Neuronal stem cell (in vitro differentiated cells): ENCODE measurements at regions not wholly inside any gene's neighbourhood (a gene's known extent, or its start where the extent isn't known, plus 50 kb on each side); places are given as distances from the start of the nearest gene placed in this dataset.

Experiments
- DNase-seq: peaks from one replicate; pipeline ENCODE4 v3.0.0-alpha.2; 2013; ENCODE audit warnings: low spot score
- H2AFZ ChIP-seq: one replicate; pipeline ENCODE4 v1.6.1; 2013; ENCODE audit warnings: mild to moderate bottlenecking, low read length, inconsistent platforms
- H2AK5ac ChIP-seq: 2 replicates; pipeline ENCODE4 v1.6.1; 2013; ENCODE audit warnings: low read depth, mild to moderate bottlenecking, inconsistent platforms, low read length, moderate library complexity, mixed read lengths
- H2BK120ac ChIP-seq: 2 replicates; pipeline ENCODE4 v1.6.1; 2013; ENCODE audit warnings: low read depth, mild to moderate bottlenecking, inconsistent platforms, low read length, moderate library complexity, mixed read lengths
- H2BK12ac ChIP-seq: one replicate; pipeline ENCODE4 v1.6.1; 2013; ENCODE audit warnings: low read length, inconsistent platforms
- H2BK15ac ChIP-seq: 2 replicates; pipeline ENCODE4 v1.6.1; 2013; ENCODE audit warnings: mild to moderate bottlenecking, low read length, inconsistent platforms, mixed read lengths
- H2BK5ac ChIP-seq: one replicate; pipeline ENCODE4 v1.6.1; 2013; ENCODE audit warnings: inconsistent platforms, mild to moderate bottlenecking, low read length, moderate library complexity
- H3K14ac ChIP-seq: one replicate; pipeline ENCODE4 v1.6.1; 2013; ENCODE audit warnings: low read length, inconsistent platforms
- H3K18ac ChIP-seq: 2 replicates; pipeline ENCODE4 v1.6.1; 2013; ENCODE audit warnings: low read length, inconsistent platforms
- H3K23ac ChIP-seq: 2 replicates; pipeline ENCODE4 v1.6.1; 2013; ENCODE audit warnings: low read depth, mild to moderate bottlenecking, mixed read lengths, low read length, inconsistent platforms; ENCODE audit not compliant: poor library complexity
- H3K27ac ChIP-seq: replicated peaks from 3 replicates; pipeline ENCODE4 v1.5.1; 2013; ENCODE audit warnings: low read length, inconsistent platforms
- H3K27me3 ChIP-seq, 3 experiments: 2 replicates each; pipeline ENCODE4 v1.6.1; 2013; ENCODE audit warnings: low read length in 3 of 3, mild to moderate bottlenecking in 2 of 3, inconsistent platforms in 1 of 3, low read depth in 1 of 3, mixed read lengths in 1 of 3, moderate library complexity in 1 of 3; ENCODE audit not compliant: control insufficient read depth in 3 of 3, insufficient read depth in 3 of 3
- H3K36me3 ChIP-seq, 2 donors: replicated peaks in 1 of 2; 2 replicates each; pipeline ENCODE4 v1.6.1; 2013; ENCODE audit warnings: low read length in 2 of 2; ENCODE audit not compliant: control insufficient read depth in 2 of 2, insufficient read depth in 2 of 2
- H3K4ac ChIP-seq: 2 replicates; pipeline ENCODE4 v1.6.1; 2013; ENCODE audit warnings: inconsistent platforms, mild to moderate bottlenecking, low read length, moderate library complexity
- H3K4me1 ChIP-seq, 2 donors: 1 replicate in 1 of 2; 2 replicates in 1 of 2; pipeline ENCODE4 v1.6.1; 2013; ENCODE audit warnings: low read length in 2 of 2, low read depth in 1 of 2; ENCODE audit not compliant: control insufficient read depth in 2 of 2, insufficient read depth in 1 of 2
- H3K4me2 ChIP-seq: one replicate; pipeline ENCODE4 v1.6.1; 2013; ENCODE audit warnings: mild to moderate bottlenecking, low read length, inconsistent platforms; ENCODE audit not compliant: insufficient read depth, poor library complexity, severe bottlenecking
- H3K4me3 ChIP-seq, 2 donors: 2 replicates each; pipeline ENCODE4 v1.5.1; 2013; ENCODE audit warnings: low read length in 2 of 2, mild to moderate bottlenecking in 2 of 2, inconsistent platforms in 1 of 2, moderate library complexity in 1 of 2
- H3K79me1 ChIP-seq: one replicate; pipeline ENCODE4 v1.6.1; 2013; ENCODE audit warnings: low read depth, mild to moderate bottlenecking, inconsistent platforms, low read length, moderate library complexity
- H3K9ac ChIP-seq: one replicate; pipeline ENCODE4 v1.6.1; 2013; ENCODE audit warnings: mild to moderate bottlenecking, low read depth, low read length, inconsistent platforms; ENCODE audit not compliant: poor library complexity
- H3K9me3 ChIP-seq, 2 donors: replicated peaks in 1 of 2; 2 replicates each; pipeline versions ENCODE3 to v1.6.1; 2013; ENCODE audit warnings: low read length in 2 of 2, mild to moderate bottlenecking in 2 of 2, inconsistent platforms in 1 of 2, low read depth in 1 of 2, mixed read lengths in 1 of 2, moderate library complexity in 1 of 2; ENCODE audit not compliant: control insufficient read depth in 2 of 2, insufficient read depth in 1 of 2
- H4K8ac ChIP-seq: one replicate; pipeline ENCODE4 v1.6.1; 2013; ENCODE audit warnings: low read depth, mild to moderate bottlenecking, inconsistent platforms, low read length, moderate library complexity
- H4K91ac ChIP-seq: one replicate; pipeline ENCODE4 v1.6.1; 2013; ENCODE audit warnings: low read length, low read depth, mild to moderate bottlenecking, inconsistent platforms; ENCODE audit not compliant: poor library complexity
- WGBS, 2 donors: extraction: QIAGEN DNeasy Blood & Tissue Kit; methylation state at CpG; one replicate each; pipeline ENCODE4 v1.1.7; 2013; ENCODE audit warnings: missing lambda C conversion rate in 2 of 2, mixed read lengths in 1 of 2; ENCODE audit not compliant: insufficient read length in 2 of 2, insufficient replicate concordance in 1 of 2; ENCODE audit errors: extremely low coverage in 2 of 2; 5-methylcytosine and 5-hydroxymethylcytosine counted together

GRCh38 chr4:41358647-41359421 is 102.1 kb downstream of the UCHL1 start:
- no peak for DNase-seq
- H3K18ac ChIP-seq: no peak overlapping the region
- H3K27me3 ChIP-seq: peaks cover 0 to 18% (median 13%) of the 10 kb centered on the region in 3 experiments
- H4K91ac ChIP-seq: no peak overlapping the region
- no peak overlapping the region for H3K4me3 ChIP-seq
- H2AFZ ChIP-seq: peak overlapping the region; percentile 28
- H3K23ac ChIP-seq: no peak overlapping the region
- H3K4ac ChIP-seq: no peak overlapping the region
- H3K9me3 ChIP-seq: no peaks in the 10 kb centered on the region
- H2BK15ac ChIP-seq: no peak overlapping the region
- H3K36me3 ChIP-seq: no peaks in the 10 kb centered on the region
- peaks cover 22 to 25% of the 10 kb centered on the region in 2 donors for H3K4me1 ChIP-seq
- no peak overlapping the region for H3K14ac ChIP-seq
- H3K4me2 ChIP-seq: no peak overlapping the region
- WGBS, 2 donors: no CpG with 5 or more reads among the region's 13 CpGs
- H3K27ac ChIP-seq: no peak overlapping the region
- no peak overlapping the region for H2BK5ac ChIP-seq
- no peak overlapping the region for H3K9ac ChIP-seq
- H2BK12ac ChIP-seq: no peak overlapping the region
- H2AK5ac ChIP-seq: no peak overlapping the region
- no peak overlapping the region for H4K8ac ChIP-seq
- no peak overlapping the region for H2BK120ac ChIP-seq
- H3K79me1 ChIP-seq: no peaks in the 10 kb centered on the region

GRCh38 chr4:41359422-41359775 is 102.7 kb downstream of the UCHL1 start:
- Histone ChIP-seq H3K4me1 (peaks cover 22 to 25% of the 10 kb centered on the region in 2 donors), H2BK15ac (no peak overlapping the region), H3K27me3 (peaks cover 0 to 18% (median 13%) of the 10 kb centered on the region in 3 experiments), H3K4me3 (no peak overlapping the region), H3K18ac (no peak overlapping the region), H4K91ac (no peak overlapping the region), H2BK120ac (no peak overlapping the region), H3K4ac (no peak overlapping the region), H2BK5ac (no peak overlapping the region), H3K14ac (no peak overlapping the region), H2AFZ (no peak overlapping the region), H3K79me1 (no peaks in the 10 kb centered on the region), H3K9ac (no peak overlapping the region), H4K8ac (no peak overlapping the region), H3K23ac (no peak overlapping the region), H3K4me2 (no peak overlapping the region), H3K27ac (no peak overlapping the region), H3K9me3 (no peaks in the 10 kb centered on the region), H3K36me3 (no peaks in the 10 kb centered on the region), H2BK12ac (no peak overlapping the region), H2AK5ac (no peak overlapping the region)
- WGBS, 2 donors: no CpG with 5 or more reads among the region's 5 CpGs
- DNase-seq: no peak

GRCh38 chr4:41359836-41360213 is 103.1 kb downstream of the UCHL1 start:
- Histone ChIP-seq H3K4me1 (peaks cover 22 to 25% of the 10 kb centered on the region in 2 donors), H3K14ac (peak overlapping the region; percentile 14), H3K9me3 (no peaks in the 10 kb centered on the region), H3K79me1 (no peaks in the 10 kb centered on the region), H4K8ac (no peak overlapping the region), H3K9ac (no peak overlapping the region), H4K91ac (no peak overlapping the region), H3K27ac (no peak overlapping the region), H3K27me3 (peaks cover 0 to 18% (median 13%) of the 10 kb centered on the region in 3 experiments), H2BK120ac (no peak overlapping the region), H2AK5ac (no peak overlapping the region), H2BK12ac (no peak overlapping the region), H3K4me3 (peak overlapping the region; percentile 80 to 89), H2BK5ac (no peak overlapping the region), H2BK15ac (peak overlapping the region; percentile 63), H2AFZ (peak overlapping the region; percentile 99), H3K36me3 (no peaks in the 10 kb centered on the region), H3K23ac (no peak overlapping the region), H3K18ac (peak overlapping the region; percentile 96), H3K4ac (no peak overlapping the region), H3K4me2 (peak overlapping the region; percentile 87)
- no peak for DNase-seq
- no CpG with 5 or more reads among the region's 11 CpGs for WGBS, 2 donors

DNA sequence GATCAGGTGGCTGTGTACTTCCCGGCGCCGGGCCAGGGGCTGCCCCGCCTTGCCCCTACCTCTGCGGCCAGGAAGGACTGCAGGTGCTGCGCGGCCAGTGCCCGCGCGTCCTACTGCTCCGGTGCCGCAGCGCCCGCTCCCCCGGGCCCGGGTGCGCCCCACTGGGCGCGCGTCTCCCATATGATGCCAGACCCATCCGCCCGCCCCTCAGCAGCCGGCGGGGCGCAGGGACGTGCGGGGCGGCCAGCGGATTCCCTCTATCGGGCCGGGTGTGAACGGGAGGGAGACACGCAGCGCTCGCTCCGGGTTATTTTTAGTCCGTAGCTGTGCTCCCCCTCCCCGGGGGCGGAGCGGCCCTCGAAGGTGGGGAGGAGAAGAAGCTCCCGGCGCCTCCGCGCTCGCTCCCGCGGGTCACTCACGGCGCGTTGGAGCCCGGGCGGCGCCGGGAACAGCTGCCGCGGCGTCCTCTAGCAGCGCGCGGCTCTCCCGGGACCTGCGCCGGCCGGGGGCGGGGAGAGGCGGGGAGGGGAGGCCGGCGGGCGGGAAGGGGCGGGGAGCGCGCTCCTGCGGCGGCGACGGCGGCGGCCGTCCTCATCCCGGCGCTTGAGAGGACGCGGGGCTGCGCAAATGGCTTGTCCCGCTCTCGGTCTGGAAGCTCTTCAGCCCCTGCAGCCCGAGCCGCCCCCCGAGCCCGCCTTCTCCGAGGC is 103.6 kb downstream of the UCHL1 start:
- Histone ChIP-seq H4K8ac (no peak overlapping the region), H3K27ac (no peak overlapping the region), H3K27me3 (peaks cover 0 to 18% (median 13%) of the 10 kb centered on the region in 3 experiments), H3K36me3 (no peaks in the 10 kb centered on the region), H2AFZ (peak overlapping the region; percentile 99), H3K14ac (peak overlapping the region; percentile 65), H3K4me1 (peaks cover 22 to 25% of the 10 kb centered on the region in 2 donors), H4K91ac (no peak overlapping the region), H3K4ac (no peak overlapping the region), H3K79me1 (no peaks in the 10 kb centered on the region), H2BK12ac (peak overlapping the region; percentile 63), H2BK15ac (peak overlapping the region; percentile 63), H2AK5ac (no peak overlapping the region), H3K23ac (peak overlapping the region; percentile 38), H3K4me2 (peak overlapping the region; percentile 99), H3K9ac (peak overlapping the region; percentile 87), H3K9me3 (no peaks in the 10 kb centered on the region), H3K4me3 (peak overlapping the region; percentile 80 to 95), H3K18ac (peak overlapping the region; percentile 97), H2BK120ac (no peak overlapping the region), H2BK5ac (peak overlapping the region; percentile 83)
- no CpG with 5 or more reads among the region's 92 CpGs for WGBS, 2 donors
- peak; percentile 74 for DNase-seq
